Cerebellar nuclear complex (tissue), 1 donor: ENCODE measurements at regions not wholly inside any gene's neighbourhood (a gene's known extent, or its start where the extent isn't known, plus 50 kb on each side); places are given as distances from the start of the nearest gene placed in this dataset.
"Not testable (repeated sequence)": the region's sequence is repeated elsewhere in the genome, so short reads cannot be mapped to it uniquely, and the experiment has no call there.

Source experiments
- DNase-seq, 2 experiments: peaks; one replicate each; lab custom pipeline; 2025; lab: John Stamatoyannopoulos, UW

GRCh38 chrX:9271789-9272525 lies 192.9 kb upstream of the TBL1X start:
- DNase-seq, result no peak

- DNase-seq, result no peak
Measured at GRCh38 chrX:9273744-9274143, 191.1 kb upstream of the TBL1X start.

GRCh38 chrX:9278475-9279233 lies 186.2 kb upstream of the TBL1X start:
- no peak for DNase-seq

GRCh38 chrX:9279234-9279544 lies 185.7 kb upstream of the TBL1X start:
- no peak for DNase-seq

- DNase-seq, result no peak
Measured at GRCh38 chrX:9280831-9281230, 184.0 kb upstream of the TBL1X start.

- no peak for DNase-seq
Measured at GRCh38 chrX:9282325-9282724, 182.5 kb upstream of the TBL1X start.

GRCh38 chrX:9285342-9285771 lies 179.5 kb upstream of the TBL1X start:
- no peak for DNase-seq

GRCh38 chrX:9286234-9286633 lies 178.6 kb upstream of the TBL1X start:
- no peak for DNase-seq

GRCh38 chrX:9291629-9292028 lies 173.2 kb upstream of the TBL1X start:
- DNase-seq, result no peak

- DNase-seq, result no peak
Measured at GRCh38 chrX:9293051-9293496, 171.8 kb upstream of the TBL1X start.

GRCh38 chrX:9293903-9294302 lies 171.0 kb upstream of the TBL1X start:
- DNase-seq, result no peak

GRCh38 chrX:9295551-9295950 lies 169.3 kb upstream of the TBL1X start:
- no peak for DNase-seq

GRCh38 chrX:9298221-9298620 lies 166.6 kb upstream of the TBL1X start:
- no peak for DNase-seq

GRCh38 chrX:9299681-9300080 lies 165.2 kb upstream of the TBL1X start:
- not testable (repeated sequence) for DNase-seq

GRCh38 chrX:9301836-9302235 lies 163.0 kb upstream of the TBL1X start:
- no peak for DNase-seq

- no peak for DNase-seq
Measured at GRCh38 chrX:9302381-9302780, 162.5 kb upstream of the TBL1X start.

GRCh38 chrX:9308426-9308825 lies 156.4 kb upstream of the TBL1X start:
- no peak for DNase-seq

- no peak for DNase-seq
Measured at GRCh38 chrX:9310616-9311015, 154.2 kb upstream of the TBL1X start.

- DNase-seq, result no peak
Measured at GRCh38 chrX:9311421-9312160, 153.3 kb upstream of the TBL1X start.

GRCh38 chrX:9312922-9313867 lies 151.7 kb upstream of the TBL1X start:
- DNase-seq, result no peak

GRCh38 chrX:9315086-9315485 lies 149.8 kb upstream of the TBL1X start:
- DNase-seq, result no peak

- no peak for DNase-seq
Measured at GRCh38 chrX:9316096-9316495, 148.8 kb upstream of the TBL1X start.
